Activated B cell treated with CpG ODN at 0.5 μM for 24 hours (primary cell): ENCODE measurements at regions not wholly inside any gene's neighbourhood (a gene's known extent, or its start where the extent isn't known, plus 50 kb on each side); places are given as distances from the start of the nearest gene placed in this dataset.

Experiments
- ATAC-seq: fragments of 200-7000 bp; cut with Tn5 transposase; one replicate; pipeline ENCODE4 v1.10.0; 2021; ENCODE audit warnings: low read depth, mild to moderate bottlenecking, moderate library complexity
- CTCF ChIA-PET: fragments of 350-600 bp; sonication (Branson Sonifier 250); formaldehyde crosslinking; loops from one replicate; lab custom pipeline; 2021; ENCODE audit warnings: antibody characterized with exemption; lab: Charles Lee
- POLR2A ChIA-PET: fragments of 350-600 bp; sonication (Branson Sonifier 250); formaldehyde crosslinking; loops from one replicate; lab custom pipeline; 2021; ENCODE audit warnings: antibody characterized with exemption; lab: Charles Lee
- DNase-seq: peaks from one replicate; pipeline ENCODE4 v3.0.0; 2022
- H3K27ac Mint-ChIP-seq: one replicate; pipeline ENCODE4 v1.8.0; 2020; ENCODE audit warnings: mixed read lengths
- H3K27me3 Mint-ChIP-seq: one replicate; pipeline ENCODE4 v1.8.0; 2021; ENCODE audit warnings: mixed read lengths
- H3K36me3 Mint-ChIP-seq: one replicate; pipeline ENCODE4 v1.8.0; 2021; ENCODE audit warnings: low read depth, mixed read lengths
- H3K4me1 Mint-ChIP-seq: one replicate; pipeline ENCODE4 v1.8.0; 2021; ENCODE audit warnings: mixed read lengths
- H3K4me3 Mint-ChIP-seq: one replicate; pipeline ENCODE4 v1.8.0; 2020; ENCODE audit warnings: mild to moderate bottlenecking, mixed read lengths
- H3K9me3 Mint-ChIP-seq: one replicate; pipeline ENCODE4 v1.8.0; 2020; ENCODE audit warnings: mixed read lengths
- intact Hi-C: fragments of 100-400 bp; cut with micrococcal nuclease; formaldehyde crosslinking; loops from one replicate; pipeline ENCODE4 v1.15.1; 2024
- TF ChIP-seq, protein P1 (sequence below): fragments of 200-600 bp; IDR thresholded peaks from one replicate; pipeline ENCODE4 v1.8.0; 2022; ENCODE audit warnings: antibody characterized with exemption, mild to moderate bottlenecking

DNA sequence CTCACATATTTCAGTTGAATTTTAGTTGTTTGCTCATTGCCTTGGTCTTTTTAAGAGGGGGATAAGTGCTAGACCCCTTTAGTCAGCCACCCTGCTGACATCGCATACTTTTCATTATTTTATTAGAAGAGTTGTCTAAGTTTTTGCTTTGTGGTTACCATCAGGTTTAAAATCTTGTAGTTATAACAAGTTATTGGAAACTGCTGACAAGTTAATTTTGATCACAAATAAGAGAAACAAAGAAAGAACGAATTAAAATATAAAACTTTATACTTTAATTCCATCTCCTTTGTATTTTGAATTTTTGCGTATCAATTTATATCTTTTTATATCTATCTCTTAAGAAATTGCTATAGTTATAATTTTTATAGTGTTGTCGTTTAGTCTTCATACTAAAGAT is 679.7 kb downstream of the TECRL start:
- CTCF ChIA-PET = no interaction called here
- no peaks in the 10 kb centered on the region for H3K27me3 Mint-ChIP-seq
- no peaks in the 10 kb centered on the region for H3K4me1 Mint-ChIP-seq
- TF ChIP-seq, protein P1, sequence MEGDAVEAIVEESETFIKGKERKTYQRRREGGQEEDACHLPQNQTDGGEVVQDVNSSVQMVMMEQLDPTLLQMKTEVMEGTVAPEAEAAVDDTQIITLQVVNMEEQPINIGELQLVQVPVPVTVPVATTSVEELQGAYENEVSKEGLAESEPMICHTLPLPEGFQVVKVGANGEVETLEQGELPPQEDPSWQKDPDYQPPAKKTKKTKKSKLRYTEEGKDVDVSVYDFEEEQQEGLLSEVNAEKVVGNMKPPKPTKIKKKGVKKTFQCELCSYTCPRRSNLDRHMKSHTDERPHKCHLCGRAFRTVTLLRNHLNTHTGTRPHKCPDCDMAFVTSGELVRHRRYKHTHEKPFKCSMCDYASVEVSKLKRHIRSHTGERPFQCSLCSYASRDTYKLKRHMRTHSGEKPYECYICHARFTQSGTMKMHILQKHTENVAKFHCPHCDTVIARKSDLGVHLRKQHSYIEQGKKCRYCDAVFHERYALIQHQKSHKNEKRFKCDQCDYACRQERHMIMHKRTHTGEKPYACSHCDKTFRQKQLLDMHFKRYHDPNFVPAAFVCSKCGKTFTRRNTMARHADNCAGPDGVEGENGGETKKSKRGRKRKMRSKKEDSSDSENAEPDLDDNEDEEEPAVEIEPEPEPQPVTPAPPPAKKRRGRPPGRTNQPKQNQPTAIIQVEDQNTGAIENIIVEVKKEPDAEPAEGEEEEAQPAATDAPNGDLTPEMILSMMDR = no peak
- no peaks in the 10 kb centered on the region for H3K9me3 Mint-ChIP-seq
- H3K27ac Mint-ChIP-seq = no peak overlapping the region
- no peaks in the 10 kb centered on the region for H3K36me3 Mint-ChIP-seq
- no peak for DNase-seq
- ATAC-seq = no peak
- POLR2A ChIA-PET = no interaction called here
- H3K4me3 Mint-ChIP-seq = no peak overlapping the region
- intact Hi-C loops = no loop called here

- no peaks in the 10 kb centered on the region for H3K27me3 Mint-ChIP-seq
- no peak for DNase-seq
- ChIA-PET POLR2A (no interaction called here), CTCF (no interaction called here)
- no peak for ATAC-seq
- intact Hi-C loops = no loop called here
- no peaks in the 10 kb centered on the region for H3K36me3 Mint-ChIP-seq
- no peak overlapping the region for H3K4me3 Mint-ChIP-seq
- no peaks in the 10 kb centered on the region for H3K4me1 Mint-ChIP-seq
- no peaks in the 10 kb centered on the region for H3K9me3 Mint-ChIP-seq
- TF ChIP-seq, protein P1 = no peak
- no peak overlapping the region for H3K27ac Mint-ChIP-seq
These were observed 680.6 kb downstream of the TECRL start for GRCh38 chr4:63728480-63729177.

- Mint-ChIP-seq H3K4me3 (no peak overlapping the region), H3K36me3 (no peaks in the 10 kb centered on the region), H3K27ac (no peak overlapping the region), H3K27me3 (no peaks in the 10 kb centered on the region), H3K9me3 (no peaks in the 10 kb centered on the region), H3K4me1 (no peaks in the 10 kb centered on the region)
- no peak for ATAC-seq
- TF ChIP-seq, protein P1 = no peak
- ChIA-PET POLR2A (no interaction called here), CTCF (no interaction called here)
- no peak for DNase-seq
- intact Hi-C loops = no loop called here
These were observed 691.9 kb downstream of the TECRL start for GRCh38 chr4:63717384-63717783.

DNA sequence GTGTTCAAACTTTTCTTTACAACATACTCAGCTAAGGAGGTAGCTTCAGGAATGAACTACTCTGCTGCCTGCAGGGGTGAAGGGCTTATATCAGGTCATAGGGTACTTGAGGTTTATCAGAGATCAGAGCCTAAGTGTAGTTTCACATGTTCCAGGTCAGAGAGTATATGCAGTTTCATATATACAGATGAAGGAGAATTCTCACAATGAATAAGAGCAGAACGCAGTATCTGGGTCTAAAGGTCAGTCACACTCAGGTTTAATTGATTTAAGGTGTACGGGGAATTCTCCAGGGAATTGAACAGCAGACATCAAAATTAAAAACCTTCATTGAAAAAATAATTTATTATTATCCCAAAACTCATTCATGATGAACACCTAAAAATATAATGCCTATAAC is 700.6 kb downstream of the TECRL start:
- no peak overlapping the region for H3K4me3 Mint-ChIP-seq
- intact Hi-C loops = no loop called here
- no peaks in the 10 kb centered on the region for H3K36me3 Mint-ChIP-seq
- peaks cover 6% of the 10 kb centered on the region for H3K9me3 Mint-ChIP-seq
- ATAC-seq (no peak), DNase-seq (no peak)
- H3K27me3 Mint-ChIP-seq = no peaks in the 10 kb centered on the region
- TF ChIP-seq, protein P1 = no peak
- H3K27ac Mint-ChIP-seq = no peak overlapping the region
- CTCF ChIA-PET = no interaction called here
- POLR2A ChIA-PET = no interaction called here
- H3K4me1 Mint-ChIP-seq = no peaks in the 10 kb centered on the region

DNA sequence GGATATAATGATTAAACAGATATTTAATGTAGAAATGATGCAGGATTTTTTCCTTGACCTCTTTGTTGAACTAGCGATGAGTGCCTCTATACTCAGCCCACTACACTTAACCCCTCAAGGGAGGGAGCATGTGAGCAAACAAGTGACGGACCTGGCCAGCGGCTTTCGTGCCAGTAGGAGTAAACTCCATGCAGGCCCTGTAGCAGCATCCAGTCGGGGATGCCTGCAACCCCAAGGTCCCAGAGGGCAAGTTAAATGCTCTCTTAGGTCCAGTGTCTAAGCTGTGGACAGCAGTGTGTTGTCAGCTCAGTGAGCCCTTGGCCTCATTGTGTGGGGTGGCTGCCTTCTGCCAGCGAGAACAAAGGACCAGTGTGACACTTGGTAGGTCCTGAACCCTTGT is 708.7 kb downstream of the TECRL start:
- Mint-ChIP-seq H3K36me3 (no peaks in the 10 kb centered on the region), H3K27ac (no peak overlapping the region), H3K27me3 (no peaks in the 10 kb centered on the region), H3K4me3 (no peak overlapping the region), H3K9me3 (no peaks in the 10 kb centered on the region), H3K4me1 (no peaks in the 10 kb centered on the region)
- ChIA-PET CTCF (no interaction called here), POLR2A (no interaction called here)
- ATAC-seq (no peak), DNase-seq (no peak)
- TF ChIP-seq, protein P1 = no peak
- intact Hi-C loops = no loop called here
